ENCODE measurements at regions not wholly inside any gene's neighbourhood (a gene's known extent, or its start where the extent isn't known, plus 50 kb on each side); places are given as distances from the start of the nearest gene placed in this dataset.

DNA sequence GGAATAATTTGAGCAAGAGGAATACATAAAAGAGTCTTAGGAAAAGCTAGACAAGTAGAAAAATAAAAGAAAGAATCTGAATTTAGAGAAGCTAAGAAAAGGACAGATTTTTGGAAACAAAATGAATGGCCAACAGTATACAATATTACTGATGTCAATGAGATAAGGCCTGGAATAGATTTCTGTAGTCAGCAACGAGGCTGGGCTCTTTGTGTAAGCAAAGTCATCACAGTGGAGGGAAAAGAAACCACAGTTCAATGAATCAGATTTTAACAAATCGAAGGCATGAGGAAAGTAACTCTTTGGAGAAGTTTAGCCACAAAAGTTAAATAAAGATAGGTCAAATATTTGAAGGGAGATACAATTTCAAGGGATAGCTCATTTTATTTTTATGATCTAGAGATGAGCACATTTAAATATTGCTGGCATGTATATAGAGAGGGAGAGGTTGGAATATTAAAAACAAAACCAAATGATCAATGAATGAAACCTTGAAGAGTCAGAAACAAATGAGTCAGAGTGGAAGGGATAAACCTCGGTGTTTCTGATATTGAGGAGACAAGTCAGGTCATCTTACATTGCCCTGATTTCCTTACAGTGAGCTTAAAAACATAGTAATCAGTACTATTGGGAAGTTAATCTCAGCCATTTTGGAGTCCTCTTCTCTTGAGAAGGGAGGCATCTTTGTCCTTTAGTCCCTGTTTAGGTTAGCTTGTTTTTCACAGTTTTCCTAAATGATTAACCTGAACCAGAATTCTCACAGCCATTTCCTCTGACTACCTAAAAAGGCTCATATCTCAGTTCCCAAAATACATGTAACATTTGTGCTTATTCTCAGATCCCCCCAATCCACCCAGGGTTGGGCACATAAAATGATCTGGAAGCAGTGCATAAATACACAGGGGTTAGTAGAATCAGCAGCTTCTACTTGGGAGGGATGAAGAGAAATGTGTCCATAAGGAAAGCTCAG lies 620.0 kb upstream of the B3GALT2 start:
- no peaks in the 10 kb centered on the region for H3F3A ChIP-seq (ENCODE audit: insufficient read depth, low read depth)
- CTCF ChIA-PET: no interaction called here
- DNase-seq: no peak
- H3K36me3 ChIP-seq (ENCODE audit: low read depth): no peaks in the 10 kb centered on the region
- no peaks in the 10 kb centered on the region for H3K79me2 ChIP-seq (ENCODE audit: low read depth)
- H3K4me2 ChIP-seq: no peak overlapping the region
- H2AFZ ChIP-seq: no peak overlapping the region
- H3K9me2 ChIP-seq (ENCODE audit: insufficient read depth): no peaks in the 10 kb centered on the region
- no peak overlapping the region for H3K27ac ChIP-seq
- H3K9me3 ChIP-seq (ENCODE audit: insufficient read depth, low read depth): no peaks in the 10 kb centered on the region
- no peaks in the 10 kb centered on the region for H3K27me3 ChIP-seq (ENCODE audit: insufficient read depth, low read depth)
- H4K20me1 ChIP-seq (ENCODE audit: insufficient read depth): no peaks in the 10 kb centered on the region
- no peak overlapping the region for H3K4me3 ChIP-seq
- intact Hi-C loops (cut with micrococcal nuclease; ENCODE audit: unreplicated experiment): no loop called here
- H3K4me1 ChIP-seq (replicated peaks; ENCODE audit: insufficient read depth): no peaks in the 10 kb centered on the region
- TF ChIP-seq, protein P1, sequence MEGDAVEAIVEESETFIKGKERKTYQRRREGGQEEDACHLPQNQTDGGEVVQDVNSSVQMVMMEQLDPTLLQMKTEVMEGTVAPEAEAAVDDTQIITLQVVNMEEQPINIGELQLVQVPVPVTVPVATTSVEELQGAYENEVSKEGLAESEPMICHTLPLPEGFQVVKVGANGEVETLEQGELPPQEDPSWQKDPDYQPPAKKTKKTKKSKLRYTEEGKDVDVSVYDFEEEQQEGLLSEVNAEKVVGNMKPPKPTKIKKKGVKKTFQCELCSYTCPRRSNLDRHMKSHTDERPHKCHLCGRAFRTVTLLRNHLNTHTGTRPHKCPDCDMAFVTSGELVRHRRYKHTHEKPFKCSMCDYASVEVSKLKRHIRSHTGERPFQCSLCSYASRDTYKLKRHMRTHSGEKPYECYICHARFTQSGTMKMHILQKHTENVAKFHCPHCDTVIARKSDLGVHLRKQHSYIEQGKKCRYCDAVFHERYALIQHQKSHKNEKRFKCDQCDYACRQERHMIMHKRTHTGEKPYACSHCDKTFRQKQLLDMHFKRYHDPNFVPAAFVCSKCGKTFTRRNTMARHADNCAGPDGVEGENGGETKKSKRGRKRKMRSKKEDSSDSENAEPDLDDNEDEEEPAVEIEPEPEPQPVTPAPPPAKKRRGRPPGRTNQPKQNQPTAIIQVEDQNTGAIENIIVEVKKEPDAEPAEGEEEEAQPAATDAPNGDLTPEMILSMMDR (conservative IDR thresholded peaks at IDR 0.05): no peak
- TF ChIP-seq EZH2 (IDR thresholded peaks at IDR 0.05; ENCODE audit: low read depth): no peak
- no TSS peak for BruUV-seq (replicated peaks)
- POLR2A ChIA-PET (ENCODE audit: unreplicated experiment): no interaction called here

DNA sequence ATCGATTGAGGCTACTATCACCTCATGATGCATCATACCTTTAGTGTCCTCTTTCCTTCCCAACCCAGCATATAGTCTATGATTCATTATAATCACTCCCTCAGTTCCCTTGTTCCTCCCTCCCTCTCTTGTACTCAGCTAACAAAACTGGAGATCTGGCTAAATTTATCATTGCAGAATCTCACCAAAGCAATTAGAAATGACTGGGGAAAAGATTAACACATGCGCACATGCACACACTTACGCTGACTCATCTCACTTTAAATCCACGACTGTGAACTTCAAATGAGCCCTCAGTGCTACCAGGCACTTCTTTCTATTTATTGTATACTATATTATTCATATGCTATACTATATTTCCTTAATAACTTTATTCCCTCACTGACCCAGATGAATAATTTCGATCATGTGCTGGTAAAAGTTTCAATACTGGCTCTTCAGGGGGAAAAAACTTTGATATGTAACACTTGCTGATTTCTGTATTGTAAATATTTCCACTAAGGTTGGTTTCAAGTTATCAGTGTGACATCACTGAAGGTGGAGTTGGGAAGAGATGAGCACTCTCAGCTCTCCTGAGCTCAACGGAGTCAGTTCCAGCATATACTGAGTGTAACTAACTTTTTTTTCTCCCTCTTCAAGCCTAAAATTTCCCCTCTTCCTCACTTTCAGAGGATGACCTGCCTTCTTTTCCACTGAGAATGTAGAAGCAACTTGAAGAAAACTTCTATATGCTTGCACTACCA lies 613.7 kb upstream of the B3GALT2 start:
- H3K9me3 ChIP-seq (ENCODE audit: insufficient read depth, low read depth): no peaks in the 10 kb centered on the region
- no peak overlapping the region for H3K4me3 ChIP-seq
- H3K79me2 ChIP-seq (ENCODE audit: low read depth): no peaks in the 10 kb centered on the region
- no peaks in the 10 kb centered on the region for H3K4me1 ChIP-seq (replicated peaks; ENCODE audit: insufficient read depth)
- H2AFZ ChIP-seq: no peak overlapping the region
- no peaks in the 10 kb centered on the region for H4K20me1 ChIP-seq (ENCODE audit: insufficient read depth)
- intact Hi-C loops (cut with micrococcal nuclease; ENCODE audit: unreplicated experiment): no loop called here
- TF ChIP-seq, protein P1 (conservative IDR thresholded peaks at IDR 0.05): no peak
- TF ChIP-seq EZH2 (IDR thresholded peaks at IDR 0.05; ENCODE audit: low read depth): no peak
- H3K27me3 ChIP-seq (ENCODE audit: insufficient read depth, low read depth): no peaks in the 10 kb centered on the region
- no peaks in the 10 kb centered on the region for H3F3A ChIP-seq (ENCODE audit: insufficient read depth, low read depth)
- BruUV-seq (replicated peaks): no TSS peak
- CTCF ChIA-PET: no interaction called here
- no peak overlapping the region for H3K4me2 ChIP-seq
- no peaks in the 10 kb centered on the region for H3K36me3 ChIP-seq (ENCODE audit: low read depth)
- H3K27ac ChIP-seq: no peak overlapping the region
- H3K9me2 ChIP-seq (ENCODE audit: insufficient read depth): no peaks in the 10 kb centered on the region
- no peak for DNase-seq
- POLR2A ChIA-PET (ENCODE audit: unreplicated experiment): no interaction called here

DNA sequence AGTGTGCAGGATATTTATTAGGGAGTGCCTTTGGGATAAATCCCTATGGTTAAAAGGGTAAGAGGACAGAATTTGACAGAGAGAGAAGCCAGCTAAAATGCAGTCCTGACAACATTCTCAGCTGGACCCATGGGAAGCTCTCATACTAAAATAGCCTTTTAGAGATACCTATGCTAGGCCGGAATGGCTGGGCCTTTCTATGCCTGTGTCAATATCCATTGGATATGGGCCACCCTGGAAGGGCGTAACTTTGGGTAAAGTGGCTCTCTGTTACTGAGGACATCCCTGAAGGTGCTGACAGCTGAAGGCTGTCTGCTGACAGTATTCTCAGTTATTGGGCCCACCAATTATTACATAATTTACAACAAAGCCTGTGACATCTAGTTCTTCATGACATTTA lies 613.0 kb upstream of the B3GALT2 start:
- Histone ChIP-seq H3K79me2 (ENCODE audit: low read depth) (no peaks in the 10 kb centered on the region), H3K27me3 (ENCODE audit: insufficient read depth, low read depth) (no peaks in the 10 kb centered on the region)
- no peak for DNase-seq

More for the DNA sequence above, 613.0 kb upstream of the B3GALT2 start:
- no peaks in the 10 kb centered on the region for H4K20me1 ChIP-seq (ENCODE audit: insufficient read depth)
- BruUV-seq (replicated peaks): no TSS peak
- no peak overlapping the region for H2AFZ ChIP-seq
- no peaks in the 10 kb centered on the region for H3K9me3 ChIP-seq (ENCODE audit: insufficient read depth, low read depth)
- H3K4me2 ChIP-seq: no peak overlapping the region
- H3K9me2 ChIP-seq (ENCODE audit: insufficient read depth): no peaks in the 10 kb centered on the region
- POLR2A ChIA-PET (ENCODE audit: unreplicated experiment): no interaction called here
- CTCF ChIA-PET: no interaction called here
- no peak overlapping the region for H3K27ac ChIP-seq
- no peaks in the 10 kb centered on the region for H3F3A ChIP-seq (ENCODE audit: insufficient read depth, low read depth)
- H3K4me3 ChIP-seq: no peak overlapping the region
- no peak for TF ChIP-seq EZH2 (IDR thresholded peaks at IDR 0.05; ENCODE audit: low read depth)
- TF ChIP-seq, protein P1 (conservative IDR thresholded peaks at IDR 0.05): no peak
- no peaks in the 10 kb centered on the region for H3K4me1 ChIP-seq (replicated peaks; ENCODE audit: insufficient read depth)
- no peaks in the 10 kb centered on the region for H3K36me3 ChIP-seq (ENCODE audit: low read depth)
- intact Hi-C loops (cut with micrococcal nuclease; ENCODE audit: unreplicated experiment): no loop called here

Measured in PC-9 (cell line).